Caco-2 (cell line): ENCODE measurements at regions not wholly inside any gene's neighbourhood (a gene's known extent, or its start where the extent isn't known, plus 50 kb on each side); places are given as distances from the start of the nearest gene placed in this dataset.

ENCODE experiments used
- BruUV-seq: library from RNA; stranded (reverse); fragments of 400-500 nt; replicated peaks from 2 replicates; lab custom pipeline; 2021; lab: Mats Ljungman, UMichigan
- CTCF ChIA-PET: fragments of 300-600 bp; sonication (Branson Sonifier 250); formaldehyde crosslinking; loops from one replicate; lab custom pipeline; 2022; ENCODE audit warnings: antibody characterized with exemption; lab: Charles Lee
- POLR2A ChIA-PET: fragments of 300-600 bp; sonication (Branson Sonifier 250); formaldehyde crosslinking; loops from one replicate; lab custom pipeline; 2022; ENCODE audit warnings: antibody characterized with exemption; lab: Charles Lee
- DNase-seq, 2 experiments: peaks; one replicate each; pipeline versions ENCODE4 v3.0.0 to v3.0.0-alpha.2; 2020 to 2022
- H3K27me3 ChIP-seq: replicated peaks from 2 replicates; pipeline ENCODE4 v1.6.0; 2011; ENCODE audit warnings: low read length; ENCODE audit not compliant: control insufficient read depth, insufficient read depth
- H3K36me3 ChIP-seq: 2 replicates; pipeline ENCODE4 v1.5.1; 2011; ENCODE audit warnings: low read length; ENCODE audit not compliant: control insufficient read depth, insufficient read depth
- H3K4me1 ChIP-seq: fragments of 250-450 bp; sonication (Bioruptor Pico); 2 replicates; pipeline ENCODE4 v1.5.1; 2020; ENCODE audit warnings: mild to moderate bottlenecking
- H3K4me3 ChIP-seq: 2 replicates; pipeline ENCODE4 v1.5.1; 2011; ENCODE audit warnings: low read depth, mild to moderate bottlenecking, control low read depth, low read length
- H3K9me3 ChIP-seq: fragments of 250-450 bp; sonication (Bioruptor Pico); 2 replicates; pipeline ENCODE4 v1.5.1; 2020; ENCODE audit warnings: mild to moderate bottlenecking, moderate library complexity
- H3K27ac Mint-ChIP-seq: one replicate; pipeline ENCODE4 v1.8.0; 2022; ENCODE audit warnings: mixed read lengths; ENCODE audit not compliant: unreplicated experiment
- H3K27me3 Mint-ChIP-seq: one replicate; pipeline ENCODE4 v1.8.0; 2022; ENCODE audit warnings: mixed read lengths; ENCODE audit not compliant: insufficient read depth, unreplicated experiment
- H3K36me3 Mint-ChIP-seq: one replicate; pipeline ENCODE4 v1.8.0; 2022; ENCODE audit warnings: mild to moderate bottlenecking, mixed read lengths; ENCODE audit not compliant: insufficient read depth, unreplicated experiment
- H3K4me1 Mint-ChIP-seq: one replicate; pipeline ENCODE4 v1.8.0; 2022; ENCODE audit warnings: low read depth, mixed read lengths; ENCODE audit not compliant: unreplicated experiment
- H3K4me3 Mint-ChIP-seq: one replicate; pipeline ENCODE4 v1.8.0; 2022; ENCODE audit warnings: mild to moderate bottlenecking, moderate library complexity, mixed read lengths; ENCODE audit not compliant: unreplicated experiment
- H3K9me3 Mint-ChIP-seq: one replicate; pipeline ENCODE4 v1.8.0; 2022; ENCODE audit warnings: mixed read lengths; ENCODE audit not compliant: unreplicated experiment
- CTCF ChIP-seq, 2 experiments: fragments of 200-600 bp in 1 of 2; IDR thresholded peaks; 1 replicate in 1 of 2; 2 replicates in 1 of 2; pipeline versions ENCODE4 v1.5.1 to v1.8.0; 2011 to 2022; ENCODE audit warnings: antibody characterized with exemption in 1 of 2, control low read depth in 1 of 2, inconsistent platforms in 1 of 2, low read depth in 1 of 2, low read length in 1 of 2, mild to moderate bottlenecking in 1 of 2, moderate library complexity in 1 of 2; ENCODE audit not compliant: insufficient read depth in 1 of 2, severe bottlenecking in 1 of 2, unreplicated experiment in 1 of 2
- intact Hi-C: fragments of 100-400 bp; cut with micrococcal nuclease; formaldehyde crosslinking; loops from one replicate; pipeline ENCODE4 v1.10.0; 2022; ENCODE audit not compliant: unreplicated experiment

- Histone ChIP-seq H3K27me3 (no peaks in the 10 kb centered on the region; the same call in 1 of the 2 replicates), H3K4me3 (no peak overlapping the region), H3K36me3 (no peaks in the 10 kb centered on the region), H3K9me3 (no peaks in the 10 kb centered on the region), H3K4me1 (no peaks in the 10 kb centered on the region)
- no peak for DNase-seq
- Mint-ChIP-seq H3K27ac (no peak overlapping the region), H3K9me3 (no peaks in the 10 kb centered on the region), H3K4me1 (no peaks in the 10 kb centered on the region), H3K27me3 (no peaks in the 10 kb centered on the region), H3K4me3 (no peak overlapping the region), H3K36me3 (no peaks in the 10 kb centered on the region)
- BruUV-seq: no TSS peak
- no peak for TF ChIP-seq CTCF (IDR thresholded peaks at IDR 0.05; ENCODE audit: insufficient read depth in 1 of 2, low read depth in 1 of 2, low read length in 1 of 2, severe bottlenecking in 1 of 2, unreplicated experiment in 1 of 2)
- intact Hi-C loops: no loop called here
- POLR2A ChIA-PET: interaction anchor here (0.6 kb wide), 1 partner anchor 28 kb away, joined by 3 read pairs; no protein-coding TSS in a partner anchor
- CTCF ChIA-PET: no interaction called here
Measured at GRCh38 chr18:7341581-7342337, 110.9 kb downstream of the LRRC30 start.

- Mint-ChIP-seq H3K9me3 (no peaks in the 10 kb centered on the region), H3K4me3 (no peak overlapping the region), H3K36me3 (no peaks in the 10 kb centered on the region), H3K27ac (no peak overlapping the region), H3K27me3 (peaks cover 4% of the 10 kb centered on the region), H3K4me1 (no peaks in the 10 kb centered on the region)
- no peak for DNase-seq
- no peak overlapping the region for H3K4me3 ChIP-seq
- ChIA-PET POLR2A (no interaction called here), CTCF (no interaction called here)
- H3K4me1 ChIP-seq: no peaks in the 10 kb centered on the region
- no peaks in the 10 kb centered on the region for H3K36me3 ChIP-seq
- H3K27me3 ChIP-seq: no peaks in the 10 kb centered on the region
- no TSS peak for BruUV-seq
- TF ChIP-seq CTCF (IDR thresholded peaks at IDR 0.05; ENCODE audit: insufficient read depth in 1 of 2, low read depth in 1 of 2, low read length in 1 of 2, severe bottlenecking in 1 of 2, unreplicated experiment in 1 of 2): no peak
- H3K9me3 ChIP-seq: no peaks in the 10 kb centered on the region
- intact Hi-C loops: no loop called here
Measured at GRCh38 chr18:7349181-7349837, 118.4 kb downstream of the LRRC30 start.

GRCh38 chr18:7358989-7359726, 128.3 kb downstream of the LRRC30 start:
- Mint-ChIP-seq H3K36me3 (no peaks in the 10 kb centered on the region), H3K4me1 (no peaks in the 10 kb centered on the region), H3K9me3 (no peaks in the 10 kb centered on the region), H3K27me3 (peaks cover 2% of the 10 kb centered on the region), H3K27ac (no peak overlapping the region), H3K4me3 (no peak overlapping the region)
- intact Hi-C loops: no loop called here
- POLR2A ChIA-PET: no interaction called here
- no peaks in the 10 kb centered on the region for H3K4me1 ChIP-seq
- CTCF ChIA-PET: interaction anchor here (0.6 kb wide), 1 partner anchor 47 kb away, joined by 3 read pairs; no protein-coding TSS in a partner anchor
- no peaks in the 10 kb centered on the region for H3K36me3 ChIP-seq
- no peak for TF ChIP-seq CTCF (IDR thresholded peaks at IDR 0.05; ENCODE audit: insufficient read depth in 1 of 2, low read depth in 1 of 2, low read length in 1 of 2, severe bottlenecking in 1 of 2, unreplicated experiment in 1 of 2)
- H3K4me3 ChIP-seq: no peak overlapping the region
- no TSS peak for BruUV-seq
- no peak for DNase-seq
- H3K9me3 ChIP-seq: no peaks in the 10 kb centered on the region
- no peaks in the 10 kb centered on the region for H3K27me3 ChIP-seq
